ENCODE measurements at regions not wholly inside any gene's neighbourhood (a gene's known extent, or its start where the extent isn't known, plus 50 kb on each side); places are given as distances from the start of the nearest gene placed in this dataset.

DNA sequence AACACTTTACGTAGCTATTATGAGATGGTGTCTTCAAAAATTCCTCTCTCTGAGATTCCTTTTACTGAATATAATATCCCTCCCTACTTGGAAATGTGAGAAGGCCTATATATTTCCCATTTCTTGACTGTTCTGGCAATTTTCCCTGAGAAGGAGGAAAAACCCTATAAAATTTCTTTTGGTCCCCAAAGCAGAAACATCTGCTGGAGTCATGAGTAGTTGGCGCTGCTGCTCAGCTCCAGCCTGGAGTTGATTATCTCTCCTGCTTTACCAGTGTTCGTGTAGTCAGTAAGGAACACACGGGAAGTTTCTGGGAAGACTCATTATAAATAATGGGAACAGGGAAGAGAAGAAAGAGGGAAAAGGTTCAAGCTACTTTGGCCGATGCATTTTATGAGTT, 680.1 kb downstream of the EPHA3 start:
- no peak for FAIRE-seq
- no peak for ATAC-seq
- TF ChIP-seq STAG1 (CRISPR knock-in tag; IDR thresholded peaks at IDR 0.05) (no peak), CREB1 (IDR thresholded peaks at IDR 0.05) (no peak), CREB1 (CRISPR knock-in tag; IDR thresholded peaks at IDR 0.05) (no peak), TBX2 (CRISPR knock-in tag; IDR thresholded peaks at IDR 0.05; ENCODE audit: borderline replicate concordance) (no peak), ZBTB8A (CRISPR knock-in tag; IDR thresholded peaks at IDR 0.05; ENCODE audit: borderline replicate concordance, low read depth) (no peak), ZNF841 (CRISPR knock-in tag; IDR thresholded peaks at IDR 0.05; ENCODE audit: borderline replicate concordance) (no peak)
- H3K9ac ChIP-seq (ENCODE audit: insufficient read depth, low read depth, low read length) = no peak overlapping the region
- 9% methylated on average over 5 of the region's 5 CpGs for WGBS (ENCODE audit: low lambda C conversion rate)
- DNase-seq (ENCODE audit: low spot score) = no peak
- H3K36me3 ChIP-seq (replicated peaks in 1 of 2; ENCODE audit: control insufficient read depth in 1 of 2, insufficient read depth in 2 of 2, low read length in 2 of 2) = no peaks in the 10 kb centered on the region
- intact Hi-C loops (cut with micrococcal nuclease; ENCODE audit: unreplicated experiment) = no loop called here
- no TSS peak for BruUV-seq (replicated peaks)
- H3K9me3 ChIP-seq (ENCODE audit: low read length) = no peaks in the 10 kb centered on the region
- ChIA-PET POLR2A (no interaction called here), CTCF (ENCODE audit: low intra/inter-chr PET ratio, low total read pairs) (no interaction called here)
- in situ Hi-C loops (cut with HindIII; ENCODE audit: extremely low pct_ligation_motif_present, low pct_unique_long_range_greater_than_20kb) = no loop called here
- H3K4me2 ChIP-seq (ENCODE audit: low read depth, low read length) = no peak overlapping the region
- H3K4me1 ChIP-seq (ENCODE audit: insufficient read depth, low read length) = no peaks in the 10 kb centered on the region
- no peaks in the 10 kb centered on the region for H3K27me3 ChIP-seq (ENCODE audit: control insufficient read depth in 1 of 2, insufficient read depth in 2 of 2, low read length in 2 of 2)
- no peaks in the 10 kb centered on the region for H3K79me2 ChIP-seq (ENCODE audit: insufficient read depth, low read length)
- H2AFZ ChIP-seq (ENCODE audit: low read length) = no peak overlapping the region
- H3K27ac ChIP-seq (ENCODE audit: extremely low read length, insufficient read depth, low read length) = no peak overlapping the region
- H4K20me1 ChIP-seq (ENCODE audit: insufficient read depth, low read length) = no peaks in the 10 kb centered on the region
- H3K4me3 ChIP-seq (replicated peaks in 1 of 3; ENCODE audit: insufficient read depth in 1 of 3, low read depth in 2 of 3, low read length in 3 of 3) = no peak overlapping the region

- Histone ChIP-seq H3K9me3 (ENCODE audit: low read length) (no peaks in the 10 kb centered on the region), H3K4me2 (ENCODE audit: low read depth, low read length) (no peak overlapping the region), H3K27me3 (ENCODE audit: control insufficient read depth in 1 of 2, insufficient read depth in 2 of 2, low read length in 2 of 2) (no peaks in the 10 kb centered on the region), H3K27ac (ENCODE audit: extremely low read length, insufficient read depth, low read length) (no peak overlapping the region), H4K20me1 (ENCODE audit: insufficient read depth, low read length) (no peaks in the 10 kb centered on the region), H2AFZ (ENCODE audit: low read length) (no peak overlapping the region), H3K9ac (ENCODE audit: insufficient read depth, low read depth, low read length) (no peak overlapping the region), H3K4me1 (ENCODE audit: insufficient read depth, low read length) (no peaks in the 10 kb centered on the region), H3K36me3 (replicated peaks in 1 of 2; ENCODE audit: control insufficient read depth in 1 of 2, insufficient read depth in 2 of 2, low read length in 2 of 2) (no peaks in the 10 kb centered on the region), H3K4me3 (replicated peaks in 1 of 3; ENCODE audit: insufficient read depth in 1 of 3, low read depth in 2 of 3, low read length in 3 of 3) (no peak overlapping the region), H3K79me2 (ENCODE audit: insufficient read depth, low read length) (no peaks in the 10 kb centered on the region)
- ATAC-seq (no peak), FAIRE-seq (no peak), DNase-seq (ENCODE audit: low spot score) (no peak)
- intact Hi-C loops (cut with micrococcal nuclease; ENCODE audit: unreplicated experiment) (no loop called here), in situ Hi-C loops (cut with HindIII; ENCODE audit: extremely low pct_ligation_motif_present, low pct_unique_long_range_greater_than_20kb) (no loop called here)
- WGBS (ENCODE audit: low lambda C conversion rate) = 5% methylated on average over 1 of the region's 1 CpG
- BruUV-seq (replicated peaks) = no TSS peak
- POLR2A ChIA-PET = no interaction called here
- CTCF ChIA-PET (ENCODE audit: low intra/inter-chr PET ratio, low total read pairs) = no interaction called here
- TF ChIP-seq MED8 (CRISPR knock-in tag; IDR thresholded peaks at IDR 0.05; ENCODE audit: insufficient replicate concordance) (no peak), REPIN1 (CRISPR knock-in tag; IDR thresholded peaks at IDR 0.05; ENCODE audit: borderline replicate concordance, low read depth) (no peak), SP5 (CRISPR knock-in tag; IDR thresholded peaks at IDR 0.05; ENCODE audit: borderline replicate concordance, low read depth) (no peak), ZBTB43 (CRISPR knock-in tag; conservative IDR thresholded peaks at IDR 0.05) (no peak), AGO1 (IDR thresholded peaks at IDR 0.05; ENCODE audit: low read depth, low read length, poor library complexity, severe bottlenecking) (no peak)
- TF ChIP-seq, protein P1, sequence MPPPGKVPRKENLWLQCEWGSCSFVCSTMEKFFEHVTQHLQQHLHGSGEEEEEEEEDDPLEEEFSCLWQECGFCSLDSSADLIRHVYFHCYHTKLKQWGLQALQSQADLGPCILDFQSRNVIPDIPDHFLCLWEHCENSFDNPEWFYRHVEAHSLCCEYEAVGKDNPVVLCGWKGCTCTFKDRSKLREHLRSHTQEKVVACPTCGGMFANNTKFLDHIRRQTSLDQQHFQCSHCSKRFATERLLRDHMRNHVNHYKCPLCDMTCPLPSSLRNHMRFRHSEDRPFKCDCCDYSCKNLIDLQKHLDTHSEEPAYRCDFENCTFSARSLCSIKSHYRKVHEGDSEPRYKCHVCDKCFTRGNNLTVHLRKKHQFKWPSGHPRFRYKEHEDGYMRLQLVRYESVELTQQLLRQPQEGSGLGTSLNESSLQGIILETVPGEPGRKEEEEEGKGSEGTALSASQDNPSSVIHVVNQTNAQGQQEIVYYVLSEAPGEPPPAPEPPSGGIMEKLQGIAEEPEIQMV (CRISPR knock-in tag; IDR thresholded peaks at IDR 0.05; ENCODE audit: low read depth) = no peak
- TF ChIP-seq, protein P2, sequence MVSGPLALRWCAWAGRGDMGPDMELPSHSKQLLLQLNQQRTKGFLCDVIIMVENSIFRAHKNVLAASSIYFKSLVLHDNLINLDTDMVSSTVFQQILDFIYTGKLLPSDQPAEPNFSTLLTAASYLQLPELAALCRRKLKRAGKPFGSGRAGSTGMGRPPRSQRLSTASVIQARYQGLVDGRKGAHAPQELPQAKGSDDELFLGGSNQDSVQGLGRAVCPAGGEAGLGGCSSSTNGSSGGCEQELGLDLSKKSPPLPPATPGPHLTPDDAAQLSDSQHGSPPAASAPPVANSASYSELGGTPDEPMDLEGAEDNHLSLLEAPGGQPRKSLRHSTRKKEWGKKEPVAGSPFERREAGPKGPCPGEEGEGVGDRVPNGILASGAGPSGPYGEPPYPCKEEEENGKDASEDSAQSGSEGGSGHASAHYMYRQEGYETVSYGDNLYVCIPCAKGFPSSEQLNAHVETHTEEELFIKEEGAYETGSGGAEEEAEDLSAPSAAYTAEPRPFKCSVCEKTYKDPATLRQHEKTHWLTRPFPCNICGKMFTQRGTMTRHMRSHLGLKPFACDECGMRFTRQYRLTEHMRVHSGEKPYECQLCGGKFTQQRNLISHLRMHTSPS (CRISPR knock-in tag; IDR thresholded peaks at IDR 0.05; ENCODE audit: low read depth) = no peak
- TF ChIP-seq, protein P3, sequence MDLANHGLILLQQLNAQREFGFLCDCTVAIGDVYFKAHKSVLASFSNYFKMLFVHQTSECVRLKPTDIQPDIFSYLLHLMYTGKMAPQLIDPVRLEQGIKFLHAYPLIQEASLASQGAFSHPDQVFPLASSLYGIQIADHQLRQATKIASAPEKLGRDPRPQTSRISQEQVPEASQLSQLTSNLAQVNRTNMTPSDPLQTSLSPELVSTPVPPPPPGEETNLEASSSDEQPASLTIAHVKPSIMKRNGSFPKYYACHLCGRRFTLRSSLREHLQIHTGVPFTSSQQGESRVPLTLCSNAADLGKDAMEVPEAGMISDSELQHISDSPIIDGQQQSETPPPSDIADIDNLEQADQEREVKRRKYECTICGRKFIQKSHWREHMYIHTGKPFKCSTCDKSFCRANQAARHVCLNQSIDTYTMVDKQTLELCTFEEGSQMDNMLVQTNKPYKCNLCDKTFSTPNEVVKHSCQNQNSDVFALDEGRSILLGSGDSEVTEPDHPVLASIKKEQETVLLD (CRISPR knock-in tag; IDR thresholded peaks at IDR 0.05; ENCODE audit: low read depth) = no peak
Measured at GRCh38 chr3:89787979-89788378, 680.6 kb downstream of the EPHA3 start.

Measured in HepG2 (cell line).